Tibial artery (tissue), 4 donors: ENCODE measurements at regions not wholly inside any gene's neighbourhood (a gene's known extent, or its start where the extent isn't known, plus 50 kb on each side); places are given as distances from the start of the nearest gene placed in this dataset.

ENCODE experiments used
- DNase-seq, 2 donors: peaks; one replicate each; pipeline ENCODE4 v3.0.0-alpha.2; 2019
- H3K27ac ChIP-seq, 2 donors: fragments of 200-600 bp; sonication (generic) in 1 of 2; 1 replicate in 1 of 2; 2 replicates in 1 of 2; pipeline ENCODE4 v1.5.1; 2018 to 2019; ENCODE audit warnings: mild to moderate bottlenecking in 1 of 2
- H3K27me3 ChIP-seq, 2 donors: fragments of 200-600 bp; sonication (generic) in 1 of 2; one replicate each; pipeline versions ENCODE4 v1.5.1 to v1.6.0; 2016 to 2019
- H3K36me3 ChIP-seq, 3 donors: fragments of 200-600 bp; sonication (generic) in 2 of 3; one replicate each; pipeline ENCODE4 v1.5.1; 2016 to 2019; ENCODE audit warnings: mild to moderate bottlenecking in 2 of 3
- H3K4me1 ChIP-seq, 4 donors: fragments of 200-600 bp; sonication (generic) in 2 of 4; 1 replicate in 3 of 4; 2 replicates in 1 of 4; pipeline ENCODE4 v1.5.1; 2016 to 2019
- H3K4me3 ChIP-seq, 2 donors: fragments of 200-600 bp; sonication (generic) in 1 of 2; 1 replicate in 1 of 2; 2 replicates in 1 of 2; pipeline ENCODE4 v1.5.1; 2018 to 2019; ENCODE audit warnings: mild to moderate bottlenecking in 2 of 2
- H3K9me3 ChIP-seq, 3 donors: fragments of 200-600 bp; sonication (generic) in 1 of 3; one replicate each; pipeline ENCODE4 v1.5.1; 2016 to 2019
- CTCF ChIP-seq, 2 experiments: fragments of 200-600 bp in 1 of 2; fragments of 450-650 bp in 1 of 2; IDR thresholded peaks; one replicate each; pipeline ENCODE4 v1.5.1; 2017 to 2019; ENCODE audit warnings: antibody characterized with exemption in 2 of 2, mild to moderate bottlenecking in 1 of 2, moderate library complexity in 1 of 2
- intact Hi-C: fragments of 100-400 bp; cut with DNase I; formaldehyde crosslinking; loops from one replicate; pipeline ENCODE4 v1.15.0; 2023; ENCODE audit warnings: low total_unique reads

GRCh38 chr16:89027281-89027680, 50.3 kb upstream of the CBFA2T3 start:
- no peak for DNase-seq
- intact Hi-C loops, result no loop called here
- no peaks in the 10 kb centered on the region for H3K36me3 ChIP-seq
- H3K9me3 ChIP-seq, result peaks cover 0 to 32% (median 22%) of the 10 kb centered on the region in 3 donors
- H3K27ac ChIP-seq, result no peak overlapping the region
- no peak for TF ChIP-seq CTCF (IDR thresholded peaks at IDR 0.05)
- no peak overlapping the region for H3K4me3 ChIP-seq
- peaks cover 0 to 11% of the 10 kb centered on the region in 2 donors for H3K27me3 ChIP-seq
- H3K4me1 ChIP-seq, result no peaks in the 10 kb centered on the region

GRCh38 chr16:89031715-89032659, 55.0 kb upstream of the CBFA2T3 start:
- peaks cover 0 to 12% (median 4%) of the 10 kb centered on the region in 3 donors for H3K9me3 ChIP-seq
- no peak for TF ChIP-seq CTCF (IDR thresholded peaks at IDR 0.05)
- H3K4me3 ChIP-seq, result no peak overlapping the region
- H3K4me1 ChIP-seq, result no peaks in the 10 kb centered on the region
- intact Hi-C loops, result no loop called here
- DNase-seq, result peak in 1 of 2 donors; percentile 58
- H3K27me3 ChIP-seq, result peaks cover 0 to 32% of the 10 kb centered on the region in 2 donors
- no peak overlapping the region for H3K27ac ChIP-seq
- H3K36me3 ChIP-seq, result no peaks in the 10 kb centered on the region

- H3K36me3 ChIP-seq, result no peaks in the 10 kb centered on the region
- DNase-seq, result no peak
- intact Hi-C loops, result no loop called here
- no peak overlapping the region for H3K27ac ChIP-seq
- H3K27me3 ChIP-seq, result peaks cover 0 to 44% of the 10 kb centered on the region in 2 donors
- no peak overlapping the region for H3K4me3 ChIP-seq
- H3K9me3 ChIP-seq, result peaks cover 0 to 8% (median 4%) of the 10 kb centered on the region in 3 donors
- TF ChIP-seq CTCF (IDR thresholded peaks at IDR 0.05), result no peak
- no peaks in the 10 kb centered on the region for H3K4me1 ChIP-seq
These were observed 56.3 kb upstream of the CBFA2T3 start for GRCh38 chr16:89033304-89033703.

- Histone ChIP-seq H3K4me1 (no peaks in the 10 kb centered on the region), H3K9me3 (peaks cover 0 to 8% (median 4%) of the 10 kb centered on the region in 3 donors), H3K27me3 (peaks cover 0 to 51% of the 10 kb centered on the region in 2 donors), H3K4me3 (no peak overlapping the region), H3K36me3 (no peaks in the 10 kb centered on the region), H3K27ac (no peak overlapping the region)
- no peak for DNase-seq
- TF ChIP-seq CTCF (IDR thresholded peaks at IDR 0.05), result no peak
- intact Hi-C loops, result no loop called here
These were observed 57.0 kb upstream of the CBFA2T3 start for GRCh38 chr16:89033796-89034572.

- Histone ChIP-seq H3K27me3 (peaks cover 0 to 57% of the 10 kb centered on the region in 2 donors), H3K9me3 (peaks cover 0 to 8% (median 4%) of the 10 kb centered on the region in 3 donors), H3K4me1 (no peaks in the 10 kb centered on the region), H3K36me3 (no peaks in the 10 kb centered on the region), H3K4me3 (no peak overlapping the region), H3K27ac (no peak overlapping the region)
- DNase-seq, result no peak
- intact Hi-C loops, result no loop called here
- no peak for TF ChIP-seq CTCF (IDR thresholded peaks at IDR 0.05)
These were observed 57.6 kb upstream of the CBFA2T3 start for GRCh38 chr16:89034573-89034961.
